ENCODE measurements at regions not wholly inside any gene's neighbourhood (a gene's known extent, or its start where the extent isn't known, plus 50 kb on each side); places are given as distances from the start of the nearest gene placed in this dataset.

GRCh38 chr10:123553810-123554430, 112.2 kb upstream of the GPR26 start:
- H3K4me3 ChIP-seq, result no peak overlapping the region
- WGBS, result 84% methylated on average over 10 of the region's 10 CpGs
- intact Hi-C loops (cut with DNase I), result no loop called here
- no peaks in the 10 kb centered on the region for H3K4me1 ChIP-seq (replicated peaks)
- peaks cover 21% of the 10 kb centered on the region for H3K27me3 ChIP-seq (replicated peaks; ENCODE audit: insufficient read depth)
- H3K27ac ChIP-seq, result no peak overlapping the region
- no peaks in the 10 kb centered on the region for H3K36me3 ChIP-seq
- no peaks in the 10 kb centered on the region for H3K9me3 ChIP-seq
- TF ChIP-seq POLR2A (IDR thresholded peaks at IDR 0.05), result no peak
- TF ChIP-seq POLR2AphosphoS5 (IDR thresholded peaks at IDR 0.05), result no peak
- no peak for TF ChIP-seq CTCF (IDR thresholded peaks at IDR 0.05)
- no peak for DNase-seq (ENCODE audit: low spot score)

- DNase-seq (ENCODE audit: low spot score), result no peak
- 53% methylated on average over 8 of the region's 8 CpGs for WGBS
- no peak overlapping the region for H3K4me3 ChIP-seq
- no peaks in the 10 kb centered on the region for H3K36me3 ChIP-seq
- H3K27ac ChIP-seq, result no peak overlapping the region
- TF ChIP-seq CTCF (IDR thresholded peaks at IDR 0.05), result no peak
- H3K9me3 ChIP-seq, result no peaks in the 10 kb centered on the region
- H3K4me1 ChIP-seq (replicated peaks), result no peaks in the 10 kb centered on the region
- intact Hi-C loops (cut with DNase I), result loop anchor here (5.0 kb wide), 1 partner anchor 512 kb away; no protein-coding TSS in a partner anchor
- peaks cover 19% of the 10 kb centered on the region for H3K27me3 ChIP-seq (replicated peaks; ENCODE audit: insufficient read depth)
Observed at GRCh38 chr10:123554656-123555055, 111.5 kb upstream of the GPR26 start.

- intact Hi-C loops (cut with DNase I), result loop anchor here (5.0 kb wide), 1 partner anchor 513 kb away; no protein-coding TSS in a partner anchor
- Histone ChIP-seq H3K27ac (no peak overlapping the region), H3K4me1 (replicated peaks) (no peaks in the 10 kb centered on the region), H3K4me3 (no peak overlapping the region), H3K9me3 (no peaks in the 10 kb centered on the region), H3K36me3 (no peaks in the 10 kb centered on the region), H3K27me3 (replicated peaks; ENCODE audit: insufficient read depth) (peaks cover 17% of the 10 kb centered on the region)
- no peak for DNase-seq (ENCODE audit: low spot score)
- TF ChIP-seq CTCF (IDR thresholded peaks at IDR 0.05), result no peak
- no peak for TF ChIP-seq POLR2A (IDR thresholded peaks at IDR 0.05)
- TF ChIP-seq POLR2AphosphoS5 (IDR thresholded peaks at IDR 0.05), result no peak
- 72% methylated on average over 4 of the region's 4 CpGs for WGBS
Observed at GRCh38 chr10:123555616-123556015, 110.5 kb upstream of the GPR26 start.

GRCh38 chr10:123556049-123556448, 110.1 kb upstream of the GPR26 start:
- intact Hi-C loops (cut with DNase I), result loop anchor here (5.0 kb wide), 1 partner anchor 514 kb away; no protein-coding TSS in a partner anchor
- H3K4me3 ChIP-seq, result no peak overlapping the region
- H3K4me1 ChIP-seq (replicated peaks), result no peaks in the 10 kb centered on the region
- no peak for DNase-seq (ENCODE audit: low spot score)
- no peaks in the 10 kb centered on the region for H3K9me3 ChIP-seq
- TF ChIP-seq CTCF (IDR thresholded peaks at IDR 0.05), result no peak
- no peak for TF ChIP-seq POLR2A (IDR thresholded peaks at IDR 0.05)
- no peak for TF ChIP-seq POLR2AphosphoS5 (IDR thresholded peaks at IDR 0.05)
- no peak overlapping the region for H3K27ac ChIP-seq
- peaks cover 13% of the 10 kb centered on the region for H3K27me3 ChIP-seq (replicated peaks; ENCODE audit: insufficient read depth)
- no peaks in the 10 kb centered on the region for H3K36me3 ChIP-seq
- 87% methylated on average over 7 of the region's 7 CpGs for WGBS

- Histone ChIP-seq H3K27ac (no peak overlapping the region), H3K36me3 (no peaks in the 10 kb centered on the region), H3K9me3 (no peaks in the 10 kb centered on the region), H3K4me1 (replicated peaks) (no peaks in the 10 kb centered on the region), H3K4me3 (no peak overlapping the region), H3K27me3 (replicated peaks; ENCODE audit: insufficient read depth) (peaks cover 9% of the 10 kb centered on the region)
- intact Hi-C loops (cut with DNase I), result loop anchor here (5.0 kb wide), 1 partner anchor 514 kb away; no protein-coding TSS in a partner anchor
- no peak for DNase-seq (ENCODE audit: low spot score)
- TF ChIP-seq POLR2AphosphoS5 (IDR thresholded peaks at IDR 0.05), result no peak
- no peak for TF ChIP-seq CTCF (IDR thresholded peaks at IDR 0.05)
- TF ChIP-seq POLR2A (IDR thresholded peaks at IDR 0.05), result no peak
- WGBS, result 68% methylated on average over 16 of the region's 16 CpGs
Observed at GRCh38 chr10:123556736-123557135, 109.4 kb upstream of the GPR26 start.
